ENCODE measurements at regions not wholly inside any gene's neighbourhood (a gene's known extent, or its start where the extent isn't known, plus 50 kb on each side); places are given as distances from the start of the nearest gene placed in this dataset.

GRCh38 chr5:164010900-164011299 lies 505.5 kb downstream of the MAT2B start:
- DNase-seq = no peak

DNA sequence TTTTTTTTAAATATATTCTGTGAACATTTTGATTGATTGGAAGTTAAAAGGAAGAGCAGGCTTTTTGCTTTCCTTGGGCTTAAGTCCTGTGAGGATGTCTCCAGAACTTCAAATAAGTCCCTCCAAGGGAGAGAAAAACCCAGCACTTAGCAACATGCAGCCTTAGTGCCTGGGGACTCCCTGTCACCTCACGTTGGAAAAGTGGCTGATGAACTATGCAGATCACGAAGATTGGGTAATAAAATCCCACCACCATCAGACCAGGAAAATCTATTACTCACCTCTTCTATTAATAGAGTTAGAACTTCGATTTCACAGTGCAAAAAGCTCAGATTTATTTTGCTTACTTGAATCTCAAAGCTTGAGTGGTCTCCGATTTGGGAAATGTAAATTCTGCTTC lies 507.0 kb downstream of the MAT2B start:
- DNase-seq = no peak

GRCh38 chr5:164013077-164013670 lies 507.8 kb downstream of the MAT2B start:
- DNase-seq = peak in 30 of 56 donors; percentile 0 to 77 (median 6)

- DNase-seq = no peak
Measured at GRCh38 chr5:164020116-164020515, 514.7 kb downstream of the MAT2B start.

DNA sequence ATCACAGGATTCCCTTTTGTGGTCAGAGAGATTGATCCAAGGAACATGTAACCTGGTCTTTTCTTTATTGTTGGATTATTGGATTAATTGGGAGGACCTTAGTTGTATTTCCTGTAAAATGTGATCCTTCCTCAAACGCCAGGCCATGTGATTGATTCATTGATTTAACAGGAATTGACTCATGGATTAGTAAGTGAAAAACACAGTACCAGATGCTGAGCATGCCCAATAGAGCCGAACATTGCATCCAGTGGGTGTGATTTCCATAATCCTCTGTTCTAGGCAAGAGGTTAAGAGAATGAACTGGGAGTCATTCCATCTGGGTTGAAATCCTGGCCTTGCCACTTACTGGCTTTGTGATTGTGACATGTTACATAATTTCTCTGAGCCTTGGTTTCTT lies 522.3 kb downstream of the MAT2B start:
- no peak for DNase-seq

DNA sequence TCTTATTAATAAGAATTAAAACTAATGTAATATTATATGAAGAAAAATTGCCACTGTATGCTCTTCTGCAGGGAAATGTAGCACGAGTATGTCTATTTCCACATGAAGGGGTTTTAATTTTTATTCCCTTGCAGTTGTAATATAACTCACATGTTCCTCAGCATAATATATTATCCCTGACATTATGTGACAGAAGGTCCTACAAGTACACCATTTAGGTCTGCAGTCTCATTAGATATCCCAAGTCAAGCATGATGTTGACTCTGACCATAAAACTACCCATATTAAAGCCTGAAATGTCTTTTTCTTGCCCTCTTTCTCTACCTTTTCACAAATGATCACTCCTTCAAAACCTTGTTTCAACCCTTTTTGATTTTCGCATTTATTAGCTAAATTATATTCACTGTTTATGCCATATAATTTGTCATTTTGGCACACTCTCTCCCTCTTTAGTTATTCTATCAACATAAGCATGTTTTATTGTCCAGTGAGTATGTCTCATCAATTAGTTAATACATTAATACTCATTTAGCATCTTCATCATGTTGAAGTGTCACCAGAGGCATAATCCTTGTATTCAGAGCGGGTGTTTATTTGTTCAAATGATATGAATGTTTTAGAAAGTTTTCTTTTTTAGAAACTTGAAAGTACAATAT lies 532.8 kb downstream of the MAT2B start:
- DNase-seq = no peak

- DNase-seq = no peak
Measured at GRCh38 chr5:164041105-164041504, 535.7 kb downstream of the MAT2B start.

GRCh38 chr5:164048359-164048926 lies 543.0 kb downstream of the MAT2B start:
- DNase-seq = no peak

- DNase-seq = no peak
Measured at GRCh38 chr5:164051745-164052144, 546.3 kb downstream of the MAT2B start.

- no peak for DNase-seq
Measured at GRCh38 chr5:164052536-164053093, 547.2 kb downstream of the MAT2B start.

- DNase-seq = no peak
Measured at GRCh38 chr5:164053123-164053522, 547.7 kb downstream of the MAT2B start.

DNA sequence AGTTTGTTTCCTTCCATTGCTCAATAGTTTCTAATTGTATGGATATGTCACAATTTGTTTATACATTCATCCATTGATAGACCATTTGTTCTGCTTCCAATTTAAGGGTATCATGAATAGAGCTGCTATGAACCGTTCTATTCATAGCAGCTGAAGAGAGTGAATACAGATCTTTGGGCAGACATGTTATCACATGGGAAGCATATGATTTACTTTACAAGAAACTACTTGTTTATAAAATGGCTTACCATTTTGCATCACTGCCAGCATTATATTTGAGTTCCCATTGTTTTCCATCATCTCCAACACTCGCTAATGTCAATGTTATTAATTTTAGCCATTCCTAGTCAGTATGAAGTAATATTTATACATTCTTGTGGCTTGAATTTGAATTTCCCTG lies 549.0 kb downstream of the MAT2B start:
- no peak for DNase-seq

DNA sequence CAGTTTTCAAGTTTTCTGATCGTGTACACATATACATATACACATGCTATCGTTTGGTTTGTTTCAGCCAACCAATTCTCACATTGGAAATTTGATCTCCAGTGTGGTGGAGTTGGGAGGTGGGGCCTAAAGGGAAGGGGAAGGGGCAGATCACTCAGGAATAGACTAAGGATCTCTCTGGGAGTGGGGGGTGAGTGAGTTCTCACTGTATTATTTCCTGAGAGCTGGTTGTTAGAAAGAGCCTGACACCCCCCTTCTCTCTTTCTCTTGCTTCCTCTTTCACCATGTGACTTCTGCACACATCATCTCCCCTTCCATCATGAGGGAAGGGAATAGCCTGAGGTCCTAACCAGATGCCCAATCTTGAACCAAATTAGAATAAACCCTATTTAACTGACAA lies 551.7 kb downstream of the MAT2B start:
- DNase-seq = no peak

DNA sequence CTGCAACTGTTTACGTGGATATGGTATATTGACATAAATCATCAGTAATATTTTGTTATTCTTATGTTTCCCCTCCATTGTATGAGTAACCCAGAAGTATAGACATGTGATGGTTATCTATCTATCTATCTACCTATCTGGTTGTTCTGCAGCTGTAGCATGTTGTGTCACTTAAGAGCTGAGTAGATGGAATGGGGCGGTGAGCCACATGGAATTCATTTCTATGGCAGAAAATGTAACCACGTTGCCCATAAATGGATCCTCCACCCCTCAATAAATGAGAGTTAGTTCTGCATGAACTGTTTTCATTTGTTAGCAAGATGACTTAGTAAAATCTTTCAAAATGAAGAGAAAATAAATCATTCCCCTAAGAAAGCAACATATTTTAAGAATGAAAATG lies 553.2 kb downstream of the MAT2B start:
- DNase-seq = no peak

DNA sequence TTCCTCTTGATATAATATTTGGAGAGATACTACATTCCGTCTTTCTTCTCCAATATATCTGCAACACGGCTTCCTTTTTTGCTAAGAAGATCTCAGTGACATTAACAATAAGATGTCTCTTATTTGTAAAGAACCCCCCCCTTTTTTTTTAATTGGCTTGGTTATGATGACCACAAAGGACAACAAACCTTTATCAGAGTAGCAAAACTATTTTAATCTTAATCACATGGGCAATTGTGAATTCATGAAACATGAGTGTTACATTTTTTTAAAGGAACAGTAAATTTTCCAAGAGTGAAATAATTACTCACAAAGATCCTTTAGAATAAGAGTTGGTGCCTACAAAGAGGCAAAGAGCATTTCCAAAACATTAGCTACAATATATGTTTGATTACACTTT lies 554.1 kb downstream of the MAT2B start:
- DNase-seq = no peak

- no peak for DNase-seq
Measured at GRCh38 chr5:164060786-164061355, 555.5 kb downstream of the MAT2B start.

- DNase-seq = no peak
Measured at GRCh38 chr5:164062304-164062703, 556.9 kb downstream of the MAT2B start.

GRCh38 chr5:164065266-164065665 lies 559.8 kb downstream of the MAT2B start:
- DNase-seq = no peak

GRCh38 chr5:164071671-164072070 lies 566.3 kb downstream of the MAT2B start:
- DNase-seq = no peak

- DNase-seq = no peak
Measured at GRCh38 chr5:164073081-164073480, 567.7 kb downstream of the MAT2B start.

- DNase-seq = no peak
Measured at GRCh38 chr5:164076556-164076955, 571.1 kb downstream of the MAT2B start.

DNA sequence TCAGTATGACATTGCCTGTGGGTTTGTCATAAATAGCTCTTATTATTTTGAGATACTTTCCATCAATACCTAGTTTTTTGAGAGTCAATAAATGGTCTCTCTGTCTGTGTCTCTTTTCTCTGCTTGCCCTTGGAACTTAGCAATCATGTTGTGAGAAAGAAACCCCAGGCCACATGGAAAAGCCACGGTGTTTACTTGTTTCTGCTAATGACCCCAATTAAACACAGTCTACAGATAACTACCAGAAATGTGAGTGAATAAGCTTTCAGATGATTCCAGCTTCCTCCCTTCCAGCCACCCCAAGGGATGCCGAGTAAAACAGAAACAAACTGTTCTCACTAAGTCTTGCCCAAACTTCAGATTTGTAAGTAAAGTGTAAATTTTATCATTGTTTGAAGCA lies 584.9 kb downstream of the MAT2B start:
- DNase-seq = no peak

- DNase-seq = no peak
Measured at GRCh38 chr5:164091836-164092235, 586.4 kb downstream of the MAT2B start.

Data from amygdala (tissue), 56 donors.